HUES64 (cell line): ENCODE measurements at regions not wholly inside any gene's neighbourhood (a gene's known extent, or its start where the extent isn't known, plus 50 kb on each side); places are given as distances from the start of the nearest gene placed in this dataset.

Source experiments
- H3K27ac ChIP-seq: 2 replicates; pipeline ENCODE4 v1.7.0; 2013; ENCODE audit warnings: low read depth, low read length, inconsistent platforms
- H3K27me3 ChIP-seq: 2 replicates; pipeline ENCODE4 v1.6.1; 2013; ENCODE audit warnings: mild to moderate bottlenecking, low read length; ENCODE audit not compliant: insufficient read depth
- H3K36me3 ChIP-seq: 2 replicates; pipeline ENCODE4 v1.6.1; 2013; ENCODE audit warnings: mild to moderate bottlenecking, low read length; ENCODE audit not compliant: insufficient read depth
- H3K4me1 ChIP-seq: 2 replicates; pipeline ENCODE4 v1.6.1; 2013; ENCODE audit warnings: mild to moderate bottlenecking, low read length, moderate library complexity; ENCODE audit not compliant: insufficient read depth
- H3K4me3 ChIP-seq: 2 replicates; pipeline ENCODE4 v1.5.1; 2013; ENCODE audit warnings: mild to moderate bottlenecking, low read length, moderate library complexity
- H3K9ac ChIP-seq: 2 replicates; pipeline ENCODE4 v1.6.1; 2013; ENCODE audit warnings: mild to moderate bottlenecking, low read depth, low read length
- H3K9me3 ChIP-seq: 2 replicates; pipeline ENCODE4 v1.6.1; 2013; ENCODE audit warnings: low read depth, low read length; ENCODE audit not compliant: insufficient read depth
- WGBS: fragments of 150-250, 120-280 bp; methylation state at CpG from one replicate; pipeline ENCODE4 v1.1.7; 2013; ENCODE audit warnings: missing lambda C conversion rate; 5-methylcytosine and 5-hydroxymethylcytosine counted together

DNA sequence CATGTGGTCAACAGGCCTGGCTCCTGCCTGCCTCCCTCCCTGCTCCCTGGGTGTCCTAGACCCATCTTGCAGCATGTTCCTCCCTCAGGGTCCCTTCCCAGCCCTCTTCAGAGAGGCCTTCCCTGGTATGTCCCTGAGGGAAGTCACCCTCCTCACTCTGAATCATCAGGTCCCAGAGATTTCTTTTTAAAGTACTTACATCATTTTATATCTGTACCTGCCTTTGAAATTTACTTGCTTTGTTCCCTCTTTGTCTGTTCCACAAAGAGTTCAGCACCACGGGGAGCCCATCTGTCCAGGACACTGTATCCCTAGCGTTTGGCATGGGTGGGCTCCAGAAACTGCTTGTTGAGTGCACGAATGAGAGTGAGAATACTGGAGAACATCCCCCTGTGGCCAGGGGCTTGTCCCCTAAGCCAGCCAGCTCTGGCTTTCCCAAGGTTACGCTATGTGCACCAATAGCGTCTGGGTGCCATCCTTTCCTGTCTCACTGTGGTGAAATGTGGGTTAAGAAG lies 50.6 kb upstream of the IGFBP3 start:
- Histone ChIP-seq H3K9ac (no peak overlapping the region), H3K36me3 (no peaks in the 10 kb centered on the region), H3K9me3 (no peaks in the 10 kb centered on the region), H3K4me3 (no peak overlapping the region), H3K27me3 (no peaks in the 10 kb centered on the region), H3K27ac (no peak overlapping the region), H3K4me1 (no peaks in the 10 kb centered on the region)
- WGBS: 88% methylated on average over 5 of the region's 5 CpGs

DNA sequence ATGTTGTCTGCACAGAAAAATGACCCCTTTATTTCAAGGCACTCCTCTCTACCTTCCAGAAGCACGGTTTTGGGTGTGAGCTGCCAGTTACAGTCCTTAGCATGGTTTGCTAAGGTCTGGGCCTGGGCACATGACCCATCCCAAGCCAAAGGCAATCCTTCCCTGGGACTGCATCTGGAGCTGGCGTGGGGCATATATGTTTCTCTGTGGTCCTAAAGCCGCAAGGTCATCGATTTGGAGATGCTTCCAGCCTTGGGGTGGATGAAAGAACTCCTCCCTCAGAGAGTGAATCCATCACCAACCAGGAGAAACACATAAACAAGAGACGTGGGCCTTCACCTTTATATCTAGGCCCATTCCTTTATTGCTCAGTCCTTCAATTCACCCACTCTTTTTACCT lies 50.1 kb upstream of the IGFBP3 start:
- H3K9ac ChIP-seq: no peak overlapping the region
- no peaks in the 10 kb centered on the region for H3K4me1 ChIP-seq
- no peak overlapping the region for H3K27ac ChIP-seq
- H3K36me3 ChIP-seq: no peaks in the 10 kb centered on the region
- H3K27me3 ChIP-seq: no peaks in the 10 kb centered on the region
- WGBS: 95% methylated on average over 5 of the region's 5 CpGs
- H3K4me3 ChIP-seq: no peak overlapping the region
- no peaks in the 10 kb centered on the region for H3K9me3 ChIP-seq
